ENCODE measurements at regions not wholly inside any gene's neighbourhood (a gene's known extent, or its start where the extent isn't known, plus 50 kb on each side); places are given as distances from the start of the nearest gene placed in this dataset.

DNA sequence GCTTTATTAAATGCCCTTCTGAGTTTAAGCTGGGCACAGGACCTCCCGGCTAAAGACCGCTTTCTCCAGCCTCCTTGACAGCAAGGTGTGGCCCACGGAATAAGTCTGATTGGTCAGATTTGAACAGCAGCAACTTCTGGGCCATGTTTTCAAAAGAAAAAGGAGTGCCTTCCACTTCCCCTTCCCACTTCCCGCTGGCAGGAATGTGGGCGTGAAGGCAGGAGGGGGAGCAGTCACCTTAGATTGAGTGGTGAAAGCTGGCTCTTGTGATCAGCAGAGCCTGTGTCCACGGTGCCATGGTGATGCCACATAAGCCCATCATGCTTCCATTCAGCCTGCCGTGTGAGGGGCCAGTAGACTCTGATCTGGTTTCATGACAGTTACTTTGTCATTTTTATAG lies 136.6 kb upstream of the GLI2 start:
- H3K4me3 ChIP-seq (replicated peaks; ENCODE audit: low read depth, low read length), result no peak overlapping the region
- TF ChIP-seq, protein P1, sequence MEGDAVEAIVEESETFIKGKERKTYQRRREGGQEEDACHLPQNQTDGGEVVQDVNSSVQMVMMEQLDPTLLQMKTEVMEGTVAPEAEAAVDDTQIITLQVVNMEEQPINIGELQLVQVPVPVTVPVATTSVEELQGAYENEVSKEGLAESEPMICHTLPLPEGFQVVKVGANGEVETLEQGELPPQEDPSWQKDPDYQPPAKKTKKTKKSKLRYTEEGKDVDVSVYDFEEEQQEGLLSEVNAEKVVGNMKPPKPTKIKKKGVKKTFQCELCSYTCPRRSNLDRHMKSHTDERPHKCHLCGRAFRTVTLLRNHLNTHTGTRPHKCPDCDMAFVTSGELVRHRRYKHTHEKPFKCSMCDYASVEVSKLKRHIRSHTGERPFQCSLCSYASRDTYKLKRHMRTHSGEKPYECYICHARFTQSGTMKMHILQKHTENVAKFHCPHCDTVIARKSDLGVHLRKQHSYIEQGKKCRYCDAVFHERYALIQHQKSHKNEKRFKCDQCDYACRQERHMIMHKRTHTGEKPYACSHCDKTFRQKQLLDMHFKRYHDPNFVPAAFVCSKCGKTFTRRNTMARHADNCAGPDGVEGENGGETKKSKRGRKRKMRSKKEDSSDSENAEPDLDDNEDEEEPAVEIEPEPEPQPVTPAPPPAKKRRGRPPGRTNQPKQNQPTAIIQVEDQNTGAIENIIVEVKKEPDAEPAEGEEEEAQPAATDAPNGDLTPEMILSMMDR (IDR thresholded peaks at IDR 0.05; ENCODE audit: low read depth, low read length, missing control alignments), result no peak
- no peak for DNase-seq (ENCODE audit: extremely low read depth, low read depth)

DNA sequence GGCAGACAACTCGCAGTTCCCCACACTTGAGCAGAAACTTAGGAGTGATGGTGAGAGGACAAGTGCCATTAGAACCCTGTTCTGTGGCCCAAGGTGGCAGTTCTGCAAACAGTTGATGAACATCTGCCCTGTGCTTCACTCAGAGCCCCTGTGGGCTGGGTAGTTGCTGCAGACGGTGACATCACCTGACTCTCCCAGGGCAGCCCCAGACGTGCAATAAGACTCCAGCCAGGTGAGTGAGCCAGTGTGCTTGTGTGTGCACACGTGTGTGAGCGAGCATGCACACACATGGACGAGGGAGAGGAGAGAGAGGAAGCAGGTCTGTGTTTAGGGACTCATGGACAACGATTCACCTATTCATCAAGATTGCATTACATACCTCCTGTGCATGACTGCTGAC lies 136.0 kb upstream of the GLI2 start:
- no peak for DNase-seq (ENCODE audit: extremely low read depth, low read depth)
- no peak overlapping the region for H3K4me3 ChIP-seq (replicated peaks; ENCODE audit: low read depth, low read length)
- TF ChIP-seq, protein P1 (IDR thresholded peaks at IDR 0.05; ENCODE audit: low read depth, low read length, missing control alignments), result no peak

DNA sequence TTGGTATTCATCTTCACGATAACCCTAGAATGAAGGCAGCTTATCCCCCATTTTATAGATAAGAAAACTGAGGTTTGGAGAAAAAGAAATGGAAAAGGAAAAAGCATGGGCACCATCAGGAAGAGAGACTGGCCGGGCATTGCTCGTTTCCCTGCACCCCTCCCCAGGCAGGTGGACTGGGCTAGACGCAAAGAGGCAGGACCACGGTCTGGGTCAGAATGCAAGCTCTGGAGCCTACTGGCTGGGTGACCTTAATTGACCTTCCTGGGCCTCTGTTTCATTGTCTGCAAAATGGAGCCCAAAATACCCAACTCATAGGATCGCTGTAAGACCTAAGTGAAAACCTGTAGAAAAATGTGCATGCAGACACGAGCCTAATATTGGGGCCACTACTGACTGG lies 135.3 kb upstream of the GLI2 start:
- TF ChIP-seq, protein P1 (IDR thresholded peaks at IDR 0.05; ENCODE audit: low read depth, low read length, missing control alignments), result no peak
- no peak for DNase-seq (ENCODE audit: extremely low read depth, low read depth)
- H3K4me3 ChIP-seq (replicated peaks; ENCODE audit: low read depth, low read length), result no peak overlapping the region

DNA sequence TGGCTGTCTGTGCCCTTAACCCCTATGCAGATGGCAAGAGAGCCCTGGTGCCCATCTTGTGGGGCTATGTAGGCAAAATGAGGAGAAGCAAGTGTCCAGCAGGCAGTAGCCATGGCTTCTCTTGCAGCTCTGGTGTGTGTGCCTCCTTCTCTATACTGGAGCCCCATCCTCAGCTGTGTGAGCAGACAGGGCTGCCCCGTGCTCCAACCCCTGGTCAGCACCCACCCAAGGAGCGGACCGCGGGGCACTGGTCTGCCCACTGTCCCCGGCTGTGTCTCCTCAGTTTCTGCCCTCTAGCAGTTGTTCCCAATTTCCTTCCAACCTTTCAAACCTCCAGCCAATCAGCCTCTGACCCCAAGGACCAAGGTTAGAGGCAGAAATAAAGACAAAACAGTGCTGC lies 134.9 kb upstream of the GLI2 start:
- TF ChIP-seq, protein P1 (IDR thresholded peaks at IDR 0.05; ENCODE audit: low read depth, low read length, missing control alignments), result no peak
- DNase-seq (ENCODE audit: extremely low read depth, low read depth), result no peak
- H3K4me3 ChIP-seq (replicated peaks; ENCODE audit: low read depth, low read length), result no peak overlapping the region

DNA sequence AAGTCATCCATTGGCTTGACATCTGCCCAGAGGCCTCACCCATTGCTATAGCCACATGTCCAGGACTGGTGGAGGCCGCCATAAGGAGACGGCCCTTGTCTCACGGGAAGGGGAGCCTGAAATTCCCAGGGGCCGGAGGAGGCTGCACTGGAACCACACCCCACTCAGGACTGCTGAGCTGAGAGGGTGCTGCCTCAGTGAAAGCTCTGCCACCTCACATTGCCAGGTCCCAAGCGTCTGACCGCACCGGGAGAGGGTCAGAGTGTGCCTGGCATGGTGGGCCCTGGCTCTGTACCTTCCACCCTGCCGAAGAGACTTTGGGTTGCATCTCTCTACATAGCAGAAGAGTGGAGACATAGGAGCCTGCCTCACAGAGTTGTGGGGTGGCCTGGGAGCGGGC lies 134.1 kb upstream of the GLI2 start:
- no peak overlapping the region for H3K4me3 ChIP-seq (replicated peaks; ENCODE audit: low read depth, low read length)
- no peak for DNase-seq (ENCODE audit: extremely low read depth, low read depth)
- TF ChIP-seq, protein P1 (IDR thresholded peaks at IDR 0.05; ENCODE audit: low read depth, low read length, missing control alignments), result no peak

DNA sequence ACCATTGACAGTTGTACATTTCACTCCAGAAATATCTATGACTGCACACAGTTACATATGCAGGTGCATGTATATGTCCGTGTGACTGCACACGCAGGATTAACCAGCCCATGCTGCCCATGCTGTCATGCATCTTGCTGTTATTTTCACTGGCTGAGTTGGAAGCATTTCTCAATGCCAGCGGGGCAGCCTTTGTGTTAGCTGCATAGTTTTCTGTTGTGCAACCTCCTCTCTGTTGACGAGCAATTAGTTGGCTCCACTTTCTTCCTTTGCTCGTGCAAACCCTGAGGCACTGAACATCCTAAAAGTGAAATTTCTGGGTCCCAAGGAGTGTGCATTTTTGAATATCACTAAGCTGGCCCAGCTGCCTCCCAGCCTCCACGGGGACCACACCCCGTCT lies 133.4 kb upstream of the GLI2 start:
- no peak for DNase-seq (ENCODE audit: extremely low read depth, low read depth)
- H3K4me3 ChIP-seq (replicated peaks; ENCODE audit: low read depth, low read length), result no peak overlapping the region
- TF ChIP-seq, protein P1 (IDR thresholded peaks at IDR 0.05; ENCODE audit: low read depth, low read length, missing control alignments), result no peak

DNA sequence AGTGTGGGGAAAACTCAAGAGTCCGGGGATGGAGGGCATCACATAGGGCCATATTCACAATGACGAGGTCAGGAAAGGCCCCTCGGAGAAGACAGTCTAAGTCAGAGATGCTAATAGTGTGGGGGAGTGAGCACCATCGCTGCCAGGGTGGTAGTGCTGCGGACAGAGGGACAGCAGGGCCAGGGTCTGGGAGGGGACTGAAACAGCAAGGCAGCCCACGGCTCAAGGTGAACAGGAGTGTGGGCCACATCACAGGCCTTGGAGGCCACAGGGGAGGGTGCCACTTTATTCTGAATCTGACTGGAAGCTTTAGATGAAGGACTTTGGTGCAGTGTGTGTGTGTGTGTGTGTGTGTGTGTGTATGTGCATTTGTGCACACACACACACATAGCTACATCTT lies 130.9 kb upstream of the GLI2 start:
- TF ChIP-seq, protein P1 (IDR thresholded peaks at IDR 0.05; ENCODE audit: low read depth, low read length, missing control alignments), result no peak
- H3K4me3 ChIP-seq (replicated peaks; ENCODE audit: low read depth, low read length), result no peak overlapping the region
- no peak for DNase-seq (ENCODE audit: extremely low read depth, low read depth)

All from HFF-Myc (cell line).